ENCODE measurements at regions not wholly inside any gene's neighbourhood (a gene's known extent, or its start where the extent isn't known, plus 50 kb on each side); places are given as distances from the start of the nearest gene placed in this dataset.
"Not testable (repeated sequence)": the region's sequence is repeated elsewhere in the genome, so short reads cannot be mapped to it uniquely, and the experiment has no call there.

- Histone ChIP-seq H3K36me3 (no peaks in the 10 kb centered on the region), H3K9me3 (no peaks in the 10 kb centered on the region), H3K27me3 (replicated peaks; ENCODE audit: insufficient read depth) (no peaks in the 10 kb centered on the region), H3K27ac (no peak overlapping the region), H3K4me1 (ENCODE audit: control insufficient read depth in 1 of 2, low read depth in 2 of 2) (peaks cover 0 to 10% of the 10 kb centered on the region in 2 donors), H3K4me3 (no peak overlapping the region)
- no peak for ATAC-seq (ENCODE audit: insufficient number of reproducible peaks, low FRiP score, low read depth)
- no peak for TF ChIP-seq CTCF (IDR thresholded peaks at IDR 0.05)
- no peak for DNase-seq (ENCODE audit: low spot score)
Measured at GRCh38 chr12:47359310-47360092, 279.7 kb upstream of the AMIGO2 start.

- not testable (repeated sequence) for H3K27me3 ChIP-seq (replicated peaks; ENCODE audit: insufficient read depth); DNase-seq (ENCODE audit: low spot score); H3K36me3 ChIP-seq; H3K4me1 ChIP-seq (ENCODE audit: control insufficient read depth in 1 of 2, low read depth in 2 of 2); ATAC-seq (ENCODE audit: insufficient number of reproducible peaks, low FRiP score, low read depth); H3K27ac ChIP-seq; H3K4me3 ChIP-seq; H3K9me3 ChIP-seq
Measured at GRCh38 chr12:47357006-47357405, 277.2 kb upstream of the AMIGO2 start.

DNA sequence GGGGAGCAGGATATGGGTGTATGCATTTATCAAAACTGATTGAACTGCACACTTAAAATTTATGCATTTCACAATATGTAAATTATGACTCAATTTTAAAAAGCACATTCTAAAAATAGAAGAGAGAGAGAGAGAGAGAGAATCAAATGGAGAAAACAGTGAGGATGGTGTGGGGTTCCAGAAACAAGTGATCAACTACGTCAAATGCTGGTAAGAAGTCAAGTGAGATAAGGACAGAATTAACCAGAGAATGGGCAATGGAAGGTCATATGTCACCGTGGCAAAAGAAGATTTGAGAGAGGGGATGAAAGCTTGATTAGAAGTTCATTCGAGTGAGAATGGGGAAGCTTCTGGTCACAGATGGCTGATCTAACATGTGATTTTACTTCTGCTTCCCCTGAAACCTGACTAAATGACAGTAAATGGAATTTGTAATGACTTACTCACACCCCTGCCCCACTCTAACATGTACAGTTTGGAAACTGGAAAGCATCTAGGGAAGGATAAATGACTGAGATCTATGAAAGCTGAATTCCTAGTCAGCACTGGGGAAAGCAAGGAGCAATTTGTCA, 276.5 kb upstream of the AMIGO2 start:
- TF ChIP-seq CTCF (IDR thresholded peaks at IDR 0.05), result no peak
- Histone ChIP-seq H3K4me3 (no peak overlapping the region), H3K36me3 (no peaks in the 10 kb centered on the region), H3K9me3 (no peaks in the 10 kb centered on the region), H3K27ac (no peak overlapping the region), H3K27me3 (replicated peaks; ENCODE audit: insufficient read depth) (no peaks in the 10 kb centered on the region), H3K4me1 (ENCODE audit: control insufficient read depth in 1 of 2, low read depth in 2 of 2) (peaks cover 0 to 10% of the 10 kb centered on the region in 2 donors)
- DNase-seq (ENCODE audit: low spot score) (no peak), ATAC-seq (ENCODE audit: insufficient number of reproducible peaks, low FRiP score, low read depth) (no peak)

GRCh38 chr12:47353508-47353907, 273.7 kb upstream of the AMIGO2 start:
- Histone ChIP-seq H3K9me3 (no peaks in the 10 kb centered on the region), H3K4me3 (no peak overlapping the region), H3K36me3 (no peaks in the 10 kb centered on the region), H3K27me3 (replicated peaks; ENCODE audit: insufficient read depth) (no peaks in the 10 kb centered on the region), H3K4me1 (ENCODE audit: control insufficient read depth in 1 of 2, low read depth in 2 of 2) (peaks cover 0 to 6% of the 10 kb centered on the region in 2 donors), H3K27ac (no peak overlapping the region)
- ATAC-seq (ENCODE audit: insufficient number of reproducible peaks, low FRiP score, low read depth) (no peak), DNase-seq (ENCODE audit: low spot score) (no peak)
- TF ChIP-seq CTCF (IDR thresholded peaks at IDR 0.05), result no peak

DNA sequence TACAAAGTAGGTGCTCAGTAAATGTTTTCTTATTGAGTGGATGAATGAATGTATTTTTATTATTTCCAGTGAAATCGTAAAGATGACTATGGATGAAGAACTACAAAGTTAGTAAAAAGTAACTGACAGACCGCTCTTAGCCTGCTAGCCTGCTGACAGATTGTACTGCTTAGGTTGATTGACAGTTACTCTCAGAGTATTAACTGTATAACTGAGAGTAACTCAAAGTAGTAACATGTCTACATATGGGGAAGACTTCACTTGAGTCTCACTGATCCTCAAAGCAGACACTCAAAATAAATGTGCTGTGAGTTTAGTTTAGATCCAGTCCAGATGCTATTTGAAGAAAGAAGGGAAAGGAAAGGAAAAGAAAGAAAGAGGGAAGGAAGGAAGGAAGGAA, 272.3 kb upstream of the AMIGO2 start:
- H3K36me3 ChIP-seq, result no peaks in the 10 kb centered on the region
- no peak overlapping the region for H3K27ac ChIP-seq
- no peaks in the 10 kb centered on the region for H3K9me3 ChIP-seq
- no peak overlapping the region for H3K4me3 ChIP-seq
- DNase-seq (ENCODE audit: low spot score) (no peak), ATAC-seq (ENCODE audit: insufficient number of reproducible peaks, low FRiP score, low read depth) (no peak)
- no peak for TF ChIP-seq CTCF (IDR thresholded peaks at IDR 0.05)
- no peaks in the 10 kb centered on the region for H3K27me3 ChIP-seq (replicated peaks; ENCODE audit: insufficient read depth)
- H3K4me1 ChIP-seq (ENCODE audit: control insufficient read depth in 1 of 2, low read depth in 2 of 2), result peaks cover 0 to 6% of the 10 kb centered on the region in 2 donors

Measured in thoracic aorta (tissue), 2 donors.